ENCODE measurements at regions not wholly inside any gene's neighbourhood (a gene's known extent, or its start where the extent isn't known, plus 50 kb on each side); places are given as distances from the start of the nearest gene placed in this dataset.

DNA sequence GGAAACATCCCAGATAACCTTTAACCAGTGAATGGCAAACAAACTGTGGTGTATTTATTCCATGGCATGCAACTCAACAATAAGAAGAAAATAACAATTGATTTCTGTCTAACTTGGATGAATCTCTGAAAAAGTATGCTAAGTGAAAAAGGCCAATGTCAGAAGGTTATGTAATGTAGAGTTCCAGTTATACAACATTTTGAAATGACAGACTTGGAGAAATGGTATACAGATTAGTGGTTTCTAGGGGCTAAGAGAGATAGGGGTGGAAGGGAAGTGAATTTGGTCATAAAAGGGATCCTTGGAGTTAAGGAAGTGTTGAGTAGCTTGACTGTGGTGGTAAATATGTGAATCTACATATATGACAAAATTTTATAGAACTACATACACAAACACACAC lies 269.4 kb upstream of the SUCLG2 start:
- H3K9me3 ChIP-seq (ENCODE audit: low read depth, low read length): no peaks in the 10 kb centered on the region
- no peak for TF ChIP-seq POLR2AphosphoS5 (IDR thresholded peaks at IDR 0.05; ENCODE audit: borderline replicate concordance, low read depth, low read length)
- no peak for TF ChIP-seq FOXP2 (optimal IDR thresholded peaks at IDR 0.05; ENCODE audit: control extremely low read depth, extremely low read length, insufficient read depth)
- no peak for TF ChIP-seq EZH2 (IDR thresholded peaks at IDR 0.05)
- H3K4me3 ChIP-seq: no peak overlapping the region
- H3K27ac ChIP-seq: no peak overlapping the region
- DNase-seq (ENCODE audit: low read depth, low spot score): no peak
- no peaks in the 10 kb centered on the region for H3K36me3 ChIP-seq (ENCODE audit: insufficient read depth, low read length)
- H3K9ac ChIP-seq (ENCODE audit: insufficient read length): no peak overlapping the region

- Histone ChIP-seq H3K27ac (no peak overlapping the region), H3K9ac (ENCODE audit: insufficient read length) (no peak overlapping the region), H3K4me3 (no peak overlapping the region), H3K36me3 (ENCODE audit: insufficient read depth, low read length) (no peaks in the 10 kb centered on the region), H3K9me3 (ENCODE audit: low read depth, low read length) (no peaks in the 10 kb centered on the region)
- no peak for DNase-seq (ENCODE audit: low read depth, low spot score)
- no peak for TF ChIP-seq POLR2AphosphoS5 (IDR thresholded peaks at IDR 0.05; ENCODE audit: borderline replicate concordance, low read depth, low read length)
- no peak for TF ChIP-seq EZH2 (IDR thresholded peaks at IDR 0.05)
- no peak for TF ChIP-seq FOXP2 (optimal IDR thresholded peaks at IDR 0.05; ENCODE audit: control extremely low read depth, extremely low read length, insufficient read depth)
Observed at GRCh38 chr3:67920969-67921368, 266.6 kb upstream of the SUCLG2 start.

DNA sequence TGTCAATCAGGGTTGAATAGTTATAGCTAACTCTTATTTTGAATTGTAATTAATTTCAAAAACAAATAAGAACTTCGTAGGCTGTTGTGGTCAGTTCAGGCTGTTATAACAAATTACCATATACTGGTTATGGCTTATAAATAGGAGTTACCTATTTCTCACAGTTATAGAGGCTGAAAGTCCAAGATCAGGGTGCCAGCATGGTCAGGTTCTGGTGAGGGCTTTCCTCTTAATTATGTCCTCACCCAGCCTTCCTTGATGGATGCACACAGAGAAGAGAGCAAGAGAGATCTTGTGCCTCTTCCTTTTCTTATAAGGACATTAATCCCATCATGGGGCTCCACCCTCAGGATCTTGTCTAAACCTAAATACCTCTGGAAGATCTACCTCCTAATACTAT lies 265.9 kb upstream of the SUCLG2 start:
- H3K36me3 ChIP-seq (ENCODE audit: insufficient read depth, low read length): no peaks in the 10 kb centered on the region
- no peak overlapping the region for H3K4me3 ChIP-seq
- H3K9ac ChIP-seq (ENCODE audit: insufficient read length): no peak overlapping the region
- H3K9me3 ChIP-seq (ENCODE audit: low read depth, low read length): no peaks in the 10 kb centered on the region
- DNase-seq (ENCODE audit: low read depth, low spot score): no peak
- no peak overlapping the region for H3K27ac ChIP-seq
- TF ChIP-seq EZH2 (IDR thresholded peaks at IDR 0.05) (no peak), FOXP2 (optimal IDR thresholded peaks at IDR 0.05; ENCODE audit: control extremely low read depth, extremely low read length, insufficient read depth) (no peak)

GRCh38 chr3:67916353-67916752 lies 261.9 kb upstream of the SUCLG2 start:
- no peak overlapping the region for H3K9ac ChIP-seq (ENCODE audit: insufficient read length)
- no peak for TF ChIP-seq EZH2 (IDR thresholded peaks at IDR 0.05)
- TF ChIP-seq FOXP2 (optimal IDR thresholded peaks at IDR 0.05; ENCODE audit: control extremely low read depth, extremely low read length, insufficient read depth): no peak
- no peak for TF ChIP-seq POLR2AphosphoS5 (IDR thresholded peaks at IDR 0.05; ENCODE audit: borderline replicate concordance, low read depth, low read length)
- no peaks in the 10 kb centered on the region for H3K36me3 ChIP-seq (ENCODE audit: insufficient read depth, low read length)
- H3K9me3 ChIP-seq (ENCODE audit: low read depth, low read length): no peaks in the 10 kb centered on the region
- DNase-seq (ENCODE audit: low read depth, low spot score): no peak
- H3K27ac ChIP-seq: no peak overlapping the region
- H3K4me3 ChIP-seq: no peak overlapping the region

DNA sequence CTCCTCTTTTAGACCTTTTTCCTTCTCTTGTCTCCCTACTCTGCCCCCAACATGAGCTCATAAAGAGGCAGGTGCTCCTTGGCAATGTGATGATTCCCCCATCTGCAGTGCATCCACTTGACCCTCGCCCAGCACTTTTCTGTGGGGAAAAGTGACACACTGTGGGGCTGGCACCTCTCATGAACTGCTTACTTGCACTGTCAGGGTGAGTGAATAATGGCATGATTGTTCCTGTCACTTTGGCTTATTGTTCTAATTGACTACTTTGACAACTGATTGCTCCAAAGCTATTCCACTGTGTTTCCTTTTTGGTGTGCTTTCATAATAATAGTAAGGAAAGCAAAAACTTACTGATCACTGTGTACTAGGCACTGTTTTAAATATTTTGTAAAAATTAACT lies 253.3 kb upstream of the SUCLG2 start:
- Histone ChIP-seq H3K9me3 (ENCODE audit: low read depth, low read length) (no peaks in the 10 kb centered on the region), H3K36me3 (ENCODE audit: insufficient read depth, low read length) (no peaks in the 10 kb centered on the region), H3K27ac (no peak overlapping the region), H3K9ac (ENCODE audit: insufficient read length) (no peak overlapping the region), H3K4me3 (no peak overlapping the region)
- TF ChIP-seq EZH2 (IDR thresholded peaks at IDR 0.05) (no peak), POLR2AphosphoS5 (IDR thresholded peaks at IDR 0.05; ENCODE audit: borderline replicate concordance, low read depth, low read length) (no peak)
- DNase-seq (ENCODE audit: low read depth, low spot score): no peak

DNA sequence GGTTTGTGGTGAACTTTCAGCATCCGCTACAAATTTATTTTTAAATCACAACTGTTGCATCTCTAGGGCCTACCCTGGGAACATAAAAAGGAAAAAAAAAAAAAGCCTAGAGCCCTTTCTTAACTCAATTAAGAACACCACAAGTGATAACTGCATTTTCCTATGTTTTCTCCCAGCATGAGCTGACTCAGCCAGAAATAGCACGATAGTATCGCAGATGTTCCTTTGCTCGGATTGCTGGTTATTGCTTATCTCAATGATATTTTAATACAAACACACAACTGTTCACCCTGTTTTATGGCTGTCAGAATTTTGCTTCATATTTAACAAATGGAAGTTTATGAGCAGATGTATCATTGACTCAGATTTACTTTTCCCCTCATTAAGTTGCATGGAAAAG lies 251.8 kb upstream of the SUCLG2 start:
- TF ChIP-seq POLR2AphosphoS5 (IDR thresholded peaks at IDR 0.05; ENCODE audit: borderline replicate concordance, low read depth, low read length) (no peak), FOXP2 (optimal IDR thresholded peaks at IDR 0.05; ENCODE audit: control extremely low read depth, extremely low read length, insufficient read depth) (no peak), EZH2 (IDR thresholded peaks at IDR 0.05) (no peak)
- no peak for DNase-seq (ENCODE audit: low read depth, low spot score)
- Histone ChIP-seq H3K4me3 (no peak overlapping the region), H3K27ac (no peak overlapping the region), H3K36me3 (ENCODE audit: insufficient read depth, low read length) (no peaks in the 10 kb centered on the region), H3K9me3 (ENCODE audit: low read depth, low read length) (no peaks in the 10 kb centered on the region), H3K9ac (ENCODE audit: insufficient read length) (no peak overlapping the region)

GRCh38 chr3:67901681-67902080 lies 247.3 kb upstream of the SUCLG2 start:
- Histone ChIP-seq H3K27ac (no peak overlapping the region), H3K9ac (ENCODE audit: insufficient read length) (no peak overlapping the region), H3K4me3 (no peak overlapping the region), H3K36me3 (ENCODE audit: insufficient read depth, low read length) (no peaks in the 10 kb centered on the region), H3K9me3 (ENCODE audit: low read depth, low read length) (no peaks in the 10 kb centered on the region)
- TF ChIP-seq EZH2 (IDR thresholded peaks at IDR 0.05) (no peak), FOXP2 (optimal IDR thresholded peaks at IDR 0.05; ENCODE audit: control extremely low read depth, extremely low read length, insufficient read depth) (no peak), POLR2AphosphoS5 (IDR thresholded peaks at IDR 0.05; ENCODE audit: borderline replicate concordance, low read depth, low read length) (no peak)
- no peak for DNase-seq (ENCODE audit: low read depth, low spot score)

DNA sequence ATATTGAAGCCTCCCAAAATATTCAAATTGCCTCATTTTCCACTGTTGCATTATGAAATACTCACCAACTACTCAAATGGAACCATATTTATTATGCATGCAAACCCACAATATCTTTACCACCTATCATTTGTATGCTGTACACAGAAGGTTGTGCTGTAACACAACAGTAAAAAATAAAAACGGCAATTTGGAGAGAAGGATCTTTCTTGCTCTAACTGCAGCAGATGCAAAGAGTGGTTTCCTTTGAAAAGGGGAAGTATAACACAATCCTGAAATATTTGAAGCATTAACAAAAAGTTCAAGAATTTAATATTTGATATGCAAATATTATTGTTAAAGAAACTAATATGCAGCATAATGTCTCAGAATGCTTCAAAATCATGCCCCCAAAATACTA lies 244.5 kb upstream of the SUCLG2 start:
- no peak for DNase-seq (ENCODE audit: low read depth, low spot score)
- no peaks in the 10 kb centered on the region for H3K9me3 ChIP-seq (ENCODE audit: low read depth, low read length)
- H3K27ac ChIP-seq: no peak overlapping the region
- no peak overlapping the region for H3K4me3 ChIP-seq
- no peaks in the 10 kb centered on the region for H3K36me3 ChIP-seq (ENCODE audit: insufficient read depth, low read length)
- TF ChIP-seq EZH2 (IDR thresholded peaks at IDR 0.05): no peak
- no peak overlapping the region for H3K9ac ChIP-seq (ENCODE audit: insufficient read length)

DNA sequence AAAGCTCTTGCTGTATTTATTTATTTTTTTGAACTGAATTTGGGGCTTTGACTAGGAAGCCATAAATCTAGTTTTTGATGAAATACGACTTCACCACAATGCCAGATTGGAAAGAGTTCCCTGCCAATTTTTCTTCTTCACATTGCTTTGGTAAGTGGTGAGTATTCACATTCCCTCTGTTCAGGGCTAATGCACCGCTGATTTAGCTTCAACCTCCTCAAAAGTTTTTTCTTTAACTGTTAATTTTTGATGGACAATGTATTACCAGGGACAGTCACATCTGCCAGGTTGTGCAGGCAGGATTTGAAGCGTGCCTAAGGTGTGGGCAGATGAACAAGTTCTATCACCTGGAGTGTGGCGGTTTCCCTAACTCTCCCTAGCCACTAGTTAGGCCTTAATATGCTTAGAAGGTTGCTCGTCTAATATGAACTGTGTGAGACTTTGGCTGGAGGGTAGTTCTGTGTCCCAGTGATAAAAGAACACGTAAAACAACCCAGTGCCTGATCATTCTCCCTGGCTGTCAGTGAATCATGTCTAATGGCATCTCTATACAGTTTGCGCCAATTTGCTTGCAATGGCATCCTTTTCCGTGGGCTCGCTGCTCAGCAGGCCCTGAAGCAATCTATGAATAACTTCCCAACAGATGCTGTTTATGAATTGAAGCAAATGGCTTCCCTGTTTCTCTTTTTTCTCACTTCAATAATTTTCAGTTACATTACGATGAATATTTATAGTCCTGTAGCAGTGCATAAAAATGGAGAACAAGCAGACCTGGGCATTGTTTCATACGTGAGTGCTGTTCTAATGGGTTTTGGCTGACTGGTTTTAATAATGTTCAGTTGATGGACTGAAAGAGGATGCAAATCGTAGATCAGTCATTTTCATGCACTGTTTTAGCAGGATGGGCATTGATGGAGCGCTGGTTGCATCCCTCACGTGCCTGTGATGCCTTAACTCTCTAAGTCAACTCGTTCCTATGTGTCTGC lies 243.2 kb upstream of the SUCLG2 start:
- no peak for TF ChIP-seq EZH2 (IDR thresholded peaks at IDR 0.05)
- TF ChIP-seq FOXP2 (optimal IDR thresholded peaks at IDR 0.05; ENCODE audit: control extremely low read depth, extremely low read length, insufficient read depth): no peak
- TF ChIP-seq POLR2AphosphoS5 (IDR thresholded peaks at IDR 0.05; ENCODE audit: borderline replicate concordance, low read depth, low read length): no peak
- no peak for DNase-seq (ENCODE audit: low read depth, low spot score)
- Histone ChIP-seq H3K27ac (no peak overlapping the region), H3K9ac (ENCODE audit: insufficient read length) (no peak overlapping the region), H3K4me3 (no peak overlapping the region), H3K9me3 (ENCODE audit: low read depth, low read length) (no peaks in the 10 kb centered on the region), H3K36me3 (ENCODE audit: insufficient read depth, low read length) (no peaks in the 10 kb centered on the region)
